ENCODE measurements at regions not wholly inside any gene's neighbourhood (a gene's known extent, or its start where the extent isn't known, plus 50 kb on each side); places are given as distances from the start of the nearest gene placed in this dataset.
"Not testable (repeated sequence)": the region's sequence is repeated elsewhere in the genome, so short reads cannot be mapped to it uniquely, and the experiment has no call there.

GRCh38 chr1:163565166-163565565, 243.4 kb downstream of the NUF2 start:
- in situ Hi-C loops (cut with MboI; ENCODE audit: low sequenced_read_pairs), result no loop called here

GRCh38 chr1:163570071-163570470, 248.3 kb downstream of the NUF2 start:
- in situ Hi-C loops (cut with MboI; ENCODE audit: low sequenced_read_pairs), result no loop called here

GRCh38 chr1:163571950-163572349, 250.2 kb downstream of the NUF2 start:
- in situ Hi-C loops (cut with MboI; ENCODE audit: low sequenced_read_pairs), result no loop called here

GRCh38 chr1:163574119-163574518, 252.4 kb downstream of the NUF2 start:
- in situ Hi-C loops (cut with MboI; ENCODE audit: low sequenced_read_pairs), result no loop called here

GRCh38 chr1:163580926-163581325, 259.2 kb downstream of the NUF2 start:
- in situ Hi-C loops (cut with MboI; ENCODE audit: low sequenced_read_pairs), result no loop called here

GRCh38 chr1:163583661-163584181, 262.0 kb downstream of the NUF2 start:
- in situ Hi-C loops (cut with MboI; ENCODE audit: low sequenced_read_pairs), result no loop called here

- in situ Hi-C loops (cut with MboI; ENCODE audit: low sequenced_read_pairs), result no loop called here
These were observed 264.0 kb downstream of the NUF2 start for GRCh38 chr1:163585796-163586195.

GRCh38 chr1:163588796-163589195, 267.0 kb downstream of the NUF2 start:
- in situ Hi-C loops (cut with MboI; ENCODE audit: low sequenced_read_pairs), result no loop called here

- in situ Hi-C loops (cut with MboI; ENCODE audit: low sequenced_read_pairs), result no loop called here
These were observed 268.0 kb downstream of the NUF2 start for GRCh38 chr1:163589735-163590134.

- in situ Hi-C loops (cut with MboI; ENCODE audit: low sequenced_read_pairs), result not testable (repeated sequence)
These were observed 269.4 kb downstream of the NUF2 start for GRCh38 chr1:163591131-163591530.

GRCh38 chr1:163592623-163593022, 270.9 kb downstream of the NUF2 start:
- in situ Hi-C loops (cut with MboI; ENCODE audit: low sequenced_read_pairs), result not testable (repeated sequence)

- in situ Hi-C loops (cut with MboI; ENCODE audit: low sequenced_read_pairs), result not testable (repeated sequence)
These were observed 274.4 kb downstream of the NUF2 start for GRCh38 chr1:163596106-163596505.

GRCh38 chr1:163596541-163597258, 274.9 kb downstream of the NUF2 start:
- in situ Hi-C loops (cut with MboI; ENCODE audit: low sequenced_read_pairs), result no loop called here

- in situ Hi-C loops (cut with MboI; ENCODE audit: low sequenced_read_pairs), result no loop called here
These were observed 282.6 kb downstream of the NUF2 start for GRCh38 chr1:163604321-163604720.

GRCh38 chr1:163604896-163605295, 283.1 kb downstream of the NUF2 start:
- in situ Hi-C loops (cut with MboI; ENCODE audit: low sequenced_read_pairs), result no loop called here

- in situ Hi-C loops (cut with MboI; ENCODE audit: low sequenced_read_pairs), result no loop called here
These were observed 287.2 kb downstream of the NUF2 start for GRCh38 chr1:163608979-163609378.

- in situ Hi-C loops (cut with MboI; ENCODE audit: low sequenced_read_pairs), result no loop called here
These were observed 288.1 kb downstream of the NUF2 start for GRCh38 chr1:163609858-163610257.

- in situ Hi-C loops (cut with MboI; ENCODE audit: low sequenced_read_pairs), result no loop called here
These were observed 288.7 kb downstream of the NUF2 start for GRCh38 chr1:163610486-163610885.

- in situ Hi-C loops (cut with MboI; ENCODE audit: low sequenced_read_pairs), result no loop called here
These were observed 292.6 kb downstream of the NUF2 start for GRCh38 chr1:163614361-163614760.

- in situ Hi-C loops (cut with MboI; ENCODE audit: low sequenced_read_pairs), result no loop called here
These were observed 306.4 kb downstream of the NUF2 start for GRCh38 chr1:163628034-163628773.

GRCh38 chr1:163632269-163632668, 310.5 kb downstream of the NUF2 start:
- in situ Hi-C loops (cut with MboI; ENCODE audit: low sequenced_read_pairs), result no loop called here

GRCh38 chr1:163633366-163633765, 311.6 kb downstream of the NUF2 start:
- in situ Hi-C loops (cut with MboI; ENCODE audit: low sequenced_read_pairs), result no loop called here
